ENCODE measurements at regions not wholly inside any gene's neighbourhood (a gene's known extent, or its start where the extent isn't known, plus 50 kb on each side); places are given as distances from the start of the nearest gene placed in this dataset.

- Histone ChIP-seq H3K4me3 (replicated peaks in 1 of 4; ENCODE audit: control extremely low read depth in 1 of 4, insufficient read depth in 1 of 4, low read depth in 3 of 4, low read length in 4 of 4) (no peak overlapping the region), H3K36me3 (ENCODE audit: control insufficient read depth, insufficient read depth, low read length) (no peaks in the 10 kb centered on the region), H3K27ac (ENCODE audit: insufficient read depth, low read length) (no peak overlapping the region), H3K4me1 (ENCODE audit: control insufficient read depth, extremely low read depth, insufficient read depth, low read length) (peaks cover 5% of the 10 kb centered on the region), H3K9ac (ENCODE audit: insufficient read depth, low read length) (no peak overlapping the region), H3K4me2 (ENCODE audit: extremely low read depth, insufficient read depth, low read length) (no peak overlapping the region), H3K79me2 (ENCODE audit: control insufficient read depth, insufficient read depth, low read length) (no peaks in the 10 kb centered on the region), H4K20me1 (ENCODE audit: control insufficient read depth, extremely low read depth, insufficient read depth, low read length) (no peaks in the 10 kb centered on the region), H3K27me3 (ENCODE audit: control insufficient read depth, insufficient read depth, low read length) (no peaks in the 10 kb centered on the region), H3K9me3 (ENCODE audit: control insufficient read depth, insufficient read depth, low read depth, low read length) (no peaks in the 10 kb centered on the region), H2AFZ (ENCODE audit: low read length) (no peak overlapping the region)
- peak in 1 of 2 donors; percentile 50 for DNase-seq (ENCODE audit: low read depth in 2 of 2)
- TF ChIP-seq EZH2 (IDR thresholded peaks at IDR 0.05; ENCODE audit: low read length, missing control alignments) (no peak), CTCF (conservative IDR thresholded peaks at IDR 0.05 in 1 of 2, IDR thresholded peaks at IDR 0.05 in 1 of 2; ENCODE audit: low read depth in 1 of 2, low read length in 2 of 2) (no peak)
Observed at GRCh38 chr1:93013145-93014065, 52.1 kb upstream of the DIPK1A start.

- no peaks in the 10 kb centered on the region for H4K20me1 ChIP-seq (ENCODE audit: control insufficient read depth, extremely low read depth, insufficient read depth, low read length)
- no peaks in the 10 kb centered on the region for H3K9me3 ChIP-seq (ENCODE audit: control insufficient read depth, insufficient read depth, low read depth, low read length)
- no peaks in the 10 kb centered on the region for H3K27me3 ChIP-seq (ENCODE audit: control insufficient read depth, insufficient read depth, low read length)
- no peak overlapping the region for H3K27ac ChIP-seq (ENCODE audit: insufficient read depth, low read length)
- no peaks in the 10 kb centered on the region for H3K36me3 ChIP-seq (ENCODE audit: control insufficient read depth, insufficient read depth, low read length)
- TF ChIP-seq EZH2 (IDR thresholded peaks at IDR 0.05; ENCODE audit: low read length, missing control alignments), result no peak
- no peak for TF ChIP-seq CTCF (conservative IDR thresholded peaks at IDR 0.05 in 1 of 2, IDR thresholded peaks at IDR 0.05 in 1 of 2; ENCODE audit: low read depth in 1 of 2, low read length in 2 of 2)
- DNase-seq (ENCODE audit: low read depth in 2 of 2), result no peak
- H3K4me1 ChIP-seq (ENCODE audit: control insufficient read depth, extremely low read depth, insufficient read depth, low read length), result peaks cover 5% of the 10 kb centered on the region
- H3K79me2 ChIP-seq (ENCODE audit: control insufficient read depth, insufficient read depth, low read length), result no peaks in the 10 kb centered on the region
- no peak overlapping the region for H3K9ac ChIP-seq (ENCODE audit: insufficient read depth, low read length)
- no peak overlapping the region for H2AFZ ChIP-seq (ENCODE audit: low read length)
- no peak overlapping the region for H3K4me3 ChIP-seq (replicated peaks in 1 of 4; ENCODE audit: control extremely low read depth in 1 of 4, insufficient read depth in 1 of 4, low read depth in 3 of 4, low read length in 4 of 4)
- H3K4me2 ChIP-seq (ENCODE audit: extremely low read depth, insufficient read depth, low read length), result no peak overlapping the region
Observed at GRCh38 chr1:93014168-93014567, 52.9 kb upstream of the DIPK1A start.

GRCh38 chr1:93015590-93015989, 54.3 kb upstream of the DIPK1A start:
- Histone ChIP-seq H3K4me1 (ENCODE audit: control insufficient read depth, extremely low read depth, insufficient read depth, low read length) (peaks cover 5% of the 10 kb centered on the region), H4K20me1 (ENCODE audit: control insufficient read depth, extremely low read depth, insufficient read depth, low read length) (no peaks in the 10 kb centered on the region), H3K36me3 (ENCODE audit: control insufficient read depth, insufficient read depth, low read length) (no peaks in the 10 kb centered on the region), H2AFZ (ENCODE audit: low read length) (no peak overlapping the region), H3K27me3 (ENCODE audit: control insufficient read depth, insufficient read depth, low read length) (no peaks in the 10 kb centered on the region), H3K79me2 (ENCODE audit: control insufficient read depth, insufficient read depth, low read length) (no peaks in the 10 kb centered on the region), H3K4me2 (ENCODE audit: extremely low read depth, insufficient read depth, low read length) (no peak overlapping the region), H3K4me3 (replicated peaks in 1 of 4; ENCODE audit: control extremely low read depth in 1 of 4, insufficient read depth in 1 of 4, low read depth in 3 of 4, low read length in 4 of 4) (no peak overlapping the region), H3K9ac (ENCODE audit: insufficient read depth, low read length) (no peak overlapping the region), H3K9me3 (ENCODE audit: control insufficient read depth, insufficient read depth, low read depth, low read length) (no peaks in the 10 kb centered on the region), H3K27ac (ENCODE audit: insufficient read depth, low read length) (no peak overlapping the region)
- TF ChIP-seq EZH2 (IDR thresholded peaks at IDR 0.05; ENCODE audit: low read length, missing control alignments) (no peak), CTCF (conservative IDR thresholded peaks at IDR 0.05 in 1 of 2, IDR thresholded peaks at IDR 0.05 in 1 of 2; ENCODE audit: low read depth in 1 of 2, low read length in 2 of 2) (no peak)
- peak; percentile 46 to 60 for DNase-seq (ENCODE audit: low read depth in 2 of 2)
